Thyroid gland (tissue), 4 donors: ENCODE measurements at regions not wholly inside any gene's neighbourhood (a gene's known extent, or its start where the extent isn't known, plus 50 kb on each side); places are given as distances from the start of the nearest gene placed in this dataset.

Source experiments
- CTCF ChIP-seq, 6 experiments: fragments of 200-600 bp in 3 of 6; fragments of 450-650 bp in 3 of 6; sonication (generic) in 3 of 6; IDR thresholded peaks; one replicate each; pipeline ENCODE4 v1.5.1; 2016 to 2019; ENCODE audit warnings: antibody characterized with exemption in 6 of 6, mild to moderate bottlenecking in 2 of 6, inconsistent platforms in 1 of 6, moderate library complexity in 1 of 6
- POLR2A ChIP-seq, 2 donors: fragments of 450-650 bp; IDR thresholded peaks; one replicate each; pipeline ENCODE4 v1.6.1; 2017; ENCODE audit warnings: antibody characterized with exemption in 2 of 2, mild to moderate bottlenecking in 2 of 2, moderate library complexity in 1 of 2

- TF ChIP-seq CTCF (IDR thresholded peaks at IDR 0.05) (no peak), POLR2A (IDR thresholded peaks at IDR 0.05) (no peak)
Measured at GRCh38 chr6:97508646-97509045, 225.6 kb upstream of the MMS22L start.
